ENCODE measurements at regions not wholly inside any gene's neighbourhood (a gene's known extent, or its start where the extent isn't known, plus 50 kb on each side); places are given as distances from the start of the nearest gene placed in this dataset.

DNA sequence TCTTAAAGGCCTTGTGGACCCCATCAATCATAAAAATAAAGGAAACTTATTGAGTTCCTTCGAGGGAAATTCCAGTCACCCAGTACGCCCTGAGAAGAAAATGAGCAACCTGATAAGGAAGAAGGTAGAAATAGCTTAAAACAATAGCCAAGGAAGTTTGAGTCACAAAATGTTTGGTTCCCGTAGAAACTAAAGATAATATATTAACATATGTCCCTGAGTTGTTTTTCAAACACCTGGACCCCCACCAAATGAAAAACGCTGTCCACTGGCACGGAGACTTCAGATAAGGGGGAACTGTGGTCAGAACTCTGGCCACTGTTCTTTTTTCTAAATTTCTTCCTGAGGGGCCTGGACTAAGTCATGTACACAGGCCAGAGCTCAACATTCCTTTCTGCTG lies 669.1 kb downstream of the ADCYAP1 start:
- TF ChIP-seq, protein P1, sequence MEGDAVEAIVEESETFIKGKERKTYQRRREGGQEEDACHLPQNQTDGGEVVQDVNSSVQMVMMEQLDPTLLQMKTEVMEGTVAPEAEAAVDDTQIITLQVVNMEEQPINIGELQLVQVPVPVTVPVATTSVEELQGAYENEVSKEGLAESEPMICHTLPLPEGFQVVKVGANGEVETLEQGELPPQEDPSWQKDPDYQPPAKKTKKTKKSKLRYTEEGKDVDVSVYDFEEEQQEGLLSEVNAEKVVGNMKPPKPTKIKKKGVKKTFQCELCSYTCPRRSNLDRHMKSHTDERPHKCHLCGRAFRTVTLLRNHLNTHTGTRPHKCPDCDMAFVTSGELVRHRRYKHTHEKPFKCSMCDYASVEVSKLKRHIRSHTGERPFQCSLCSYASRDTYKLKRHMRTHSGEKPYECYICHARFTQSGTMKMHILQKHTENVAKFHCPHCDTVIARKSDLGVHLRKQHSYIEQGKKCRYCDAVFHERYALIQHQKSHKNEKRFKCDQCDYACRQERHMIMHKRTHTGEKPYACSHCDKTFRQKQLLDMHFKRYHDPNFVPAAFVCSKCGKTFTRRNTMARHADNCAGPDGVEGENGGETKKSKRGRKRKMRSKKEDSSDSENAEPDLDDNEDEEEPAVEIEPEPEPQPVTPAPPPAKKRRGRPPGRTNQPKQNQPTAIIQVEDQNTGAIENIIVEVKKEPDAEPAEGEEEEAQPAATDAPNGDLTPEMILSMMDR (IDR thresholded peaks at IDR 0.05): no peak
- no peak for TF ChIP-seq POLR2A (IDR thresholded peaks at IDR 0.05)
